ENCODE measurements at regions not wholly inside any gene's neighbourhood (a gene's known extent, or its start where the extent isn't known, plus 50 kb on each side); places are given as distances from the start of the nearest gene placed in this dataset.

DNA sequence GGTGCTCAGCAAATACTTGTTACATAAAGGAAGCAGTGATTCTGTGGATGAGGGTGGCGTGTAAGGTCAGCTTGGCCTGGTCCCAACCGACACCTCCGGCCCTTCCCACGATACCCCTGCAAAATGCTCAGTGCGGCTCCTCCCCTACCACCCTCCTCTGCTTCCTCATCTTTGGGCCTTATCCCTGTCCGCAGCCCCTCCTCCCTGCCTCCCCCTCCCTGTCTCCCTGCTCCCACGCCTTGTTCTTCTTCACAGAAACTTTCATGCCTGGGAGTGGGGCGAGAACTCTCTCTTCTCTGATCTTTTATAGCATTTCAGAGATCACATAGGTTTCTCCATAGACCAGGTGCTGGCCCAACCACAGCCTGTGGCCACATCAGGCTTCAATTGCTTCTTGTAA is 75.0 kb upstream of the ATP2B2 start:
- no peak for TF ChIP-seq EZH2 (IDR thresholded peaks at IDR 0.05; ENCODE audit: borderline replicate concordance, low read depth, low read length, poor library complexity, severe bottlenecking)
- TF ChIP-seq CTCF (conservative IDR thresholded peaks at IDR 0.05; ENCODE audit: low read depth, low read length) = no peak

Data from A673 (cell line).